Ishikawa (cell line): ENCODE measurements at regions not wholly inside any gene's neighbourhood (a gene's known extent, or its start where the extent isn't known, plus 50 kb on each side); places are given as distances from the start of the nearest gene placed in this dataset.

Experiments
- CREB1 ChIP-seq: IDR thresholded peaks from 2 replicates; pipeline ENCODE4 v1.6.1; 2012; ENCODE audit warnings: low read depth
- EGR1 ChIP-seq: IDR thresholded peaks from 2 replicates; pipeline ENCODE4 v1.6.1; 2012
- EP300 ChIP-seq: IDR thresholded peaks from 2 replicates; pipeline ENCODE4 v1.6.1; 2012; ENCODE audit warnings: borderline replicate concordance
- FOXM1 ChIP-seq: IDR thresholded peaks from 2 replicates; pipeline ENCODE4 v1.6.1; 2012; ENCODE audit warnings: low read depth, borderline replicate concordance
- MAX ChIP-seq: IDR thresholded peaks from 2 replicates; pipeline ENCODE4 v1.6.1; 2012
- NFIC ChIP-seq: IDR thresholded peaks from 2 replicates; pipeline ENCODE4 v1.6.1; 2012
- RAD21 ChIP-seq: IDR thresholded peaks from 2 replicates; pipeline ENCODE4 v1.6.1; 2012; ENCODE audit warnings: low read depth
- REST ChIP-seq: IDR thresholded peaks from 2 replicates; pipeline ENCODE4 v1.6.1; 2012; ENCODE audit warnings: low read depth, mild to moderate bottlenecking
- TAF1 ChIP-seq: IDR thresholded peaks from 2 replicates; pipeline ENCODE4 v1.6.1; 2012; ENCODE audit warnings: low read depth, mild to moderate bottlenecking
- TCF12 ChIP-seq: IDR thresholded peaks from 2 replicates; pipeline ENCODE4 v1.6.1; 2012; ENCODE audit warnings: low read depth
- TEAD4 ChIP-seq: IDR thresholded peaks from 2 replicates; pipeline ENCODE4 v1.6.1; 2012
- YY1 ChIP-seq: IDR thresholded peaks from 2 replicates; pipeline ENCODE4 v1.6.1; 2012; ENCODE audit warnings: low read depth

DNA sequence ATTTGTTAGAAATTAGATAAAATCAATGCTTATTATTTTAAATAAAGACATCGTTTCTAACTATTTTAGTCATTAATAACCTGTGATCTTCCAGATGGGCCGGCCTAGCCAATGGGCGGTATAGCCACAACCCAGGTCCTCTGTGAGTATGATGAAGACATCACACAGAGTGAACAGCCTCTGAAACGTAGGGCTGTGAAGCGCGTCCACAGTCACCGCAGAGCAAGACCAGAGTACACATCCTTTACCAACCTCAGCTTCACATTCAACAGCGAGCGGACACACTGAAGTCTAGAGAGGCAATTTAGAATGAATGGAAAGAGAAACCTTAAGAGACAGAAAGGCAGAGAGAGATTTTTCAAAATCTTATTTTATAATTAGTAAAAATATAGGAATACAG lies 125.0 kb upstream of the RPS6KA2 start:
- no peak for TF ChIP-seq YY1
- no peak for TF ChIP-seq TAF1
- TF ChIP-seq TCF12: no peak
- TF ChIP-seq REST: no peak
- TF ChIP-seq EP300: no peak
- no peak for TF ChIP-seq EGR1
- no peak for TF ChIP-seq RAD21
- TF ChIP-seq TEAD4: no peak
- TF ChIP-seq CREB1: no peak
- TF ChIP-seq MAX: no peak
- TF ChIP-seq FOXM1: no peak
- TF ChIP-seq NFIC: no peak
